IPS-18c (cell line): ENCODE measurements at regions not wholly inside any gene's neighbourhood (a gene's known extent, or its start where the extent isn't known, plus 50 kb on each side); places are given as distances from the start of the nearest gene placed in this dataset.
"Not testable (repeated sequence)": the region's sequence is repeated elsewhere in the genome, so short reads cannot be mapped to it uniquely, and the experiment has no call there.

Experiments
- H3K4me3 ChIP-seq: 2 replicates; pipeline ENCODE4 v1.7.0; 2013; ENCODE audit warnings: low read depth, mild to moderate bottlenecking, low read length, moderate library complexity; ENCODE audit not compliant: insufficient read depth
- H3K9me3 ChIP-seq: one replicate; pipeline ENCODE4 v1.6.1; 2013; ENCODE audit warnings: mild to moderate bottlenecking, low read length, moderate library complexity; ENCODE audit not compliant: control insufficient read depth, insufficient read depth

DNA sequence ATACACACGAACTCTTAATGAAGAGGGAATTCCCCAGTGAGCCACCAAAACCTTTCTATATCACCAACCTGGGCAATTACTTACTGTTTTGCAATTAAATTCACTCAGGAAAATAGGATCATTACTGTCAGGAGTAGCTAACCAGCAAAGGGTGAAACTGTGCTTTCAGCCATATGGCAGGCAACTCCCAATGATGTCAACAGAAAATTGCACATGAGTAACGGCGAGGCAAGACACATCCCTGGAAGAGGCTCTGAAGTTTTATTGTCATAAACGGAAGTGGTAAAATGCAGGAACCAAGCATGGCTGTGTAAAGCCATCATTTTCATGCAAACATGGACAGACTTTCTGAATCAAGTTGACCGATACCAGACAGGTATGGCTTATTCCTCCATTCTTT, 548.9 kb upstream of the AUTS2 start:
- peaks cover 28% of the 10 kb centered on the region for H3K9me3 ChIP-seq
- no peak overlapping the region for H3K4me3 ChIP-seq

- no peak overlapping the region; the same call in 1 of the 2 replicates for H3K4me3 ChIP-seq
- peaks cover 26% of the 10 kb centered on the region for H3K9me3 ChIP-seq
Observed at GRCh38 chr7:69052447-69052846, 545.8 kb upstream of the AUTS2 start.

DNA sequence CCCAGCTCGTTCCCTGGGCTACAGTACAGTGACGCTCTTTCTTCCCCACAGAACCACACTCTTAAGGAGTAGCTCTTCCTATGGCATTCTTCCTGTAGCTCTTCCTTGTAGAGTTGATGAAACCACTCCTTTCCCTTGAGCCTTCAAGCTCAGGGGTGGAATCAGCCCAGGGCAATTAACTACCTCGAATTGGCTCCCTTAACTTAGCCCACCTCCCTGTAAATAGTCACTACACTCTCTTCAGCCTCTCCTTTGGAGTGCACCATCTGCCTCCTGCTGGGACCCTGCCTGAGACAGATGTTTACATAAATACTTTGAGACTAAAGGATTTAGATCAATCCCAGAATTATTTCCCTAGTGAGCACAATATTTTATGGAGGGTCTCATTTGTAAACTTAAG, 537.8 kb upstream of the AUTS2 start:
- peaks cover 15% of the 10 kb centered on the region for H3K9me3 ChIP-seq

DNA sequence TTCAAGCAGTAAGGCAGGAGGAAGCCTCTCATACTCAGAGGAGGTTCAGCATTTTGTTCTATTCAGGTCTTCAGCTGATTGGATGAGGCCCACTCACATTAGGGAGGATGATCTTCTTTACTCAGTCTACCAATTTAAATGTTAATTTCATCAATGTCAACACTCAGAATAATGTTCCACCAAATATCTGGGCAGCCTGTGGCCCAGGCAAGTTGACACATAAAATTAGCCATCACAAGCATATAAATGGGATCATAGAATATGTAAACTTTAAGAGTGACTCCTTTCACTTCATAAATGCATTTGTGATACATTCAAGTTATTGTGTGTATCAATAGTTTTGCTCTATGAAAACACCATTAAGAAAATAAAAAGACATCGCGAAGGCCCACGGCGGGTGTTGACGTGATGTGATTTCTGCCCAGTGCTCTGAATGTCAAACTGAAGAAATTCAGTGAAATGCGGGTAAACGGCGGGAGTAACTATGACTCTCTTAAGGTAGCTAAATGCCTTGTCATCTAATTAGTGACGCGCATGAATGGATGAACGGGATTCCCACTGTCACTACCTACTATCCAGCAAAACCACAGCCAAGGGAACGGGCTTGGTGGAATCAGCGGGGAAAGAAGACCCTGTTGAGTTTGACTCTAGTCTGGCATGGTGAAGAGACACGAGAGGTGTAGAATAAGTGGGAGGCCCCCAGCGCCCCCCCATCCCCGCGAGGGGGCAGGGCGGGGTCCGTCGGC, 536.1 kb upstream of the AUTS2 start:
- peaks cover 12% of the 10 kb centered on the region for H3K9me3 ChIP-seq
- no peak overlapping the region for H3K4me3 ChIP-seq

More for the DNA sequence above, 537.8 kb upstream of the AUTS2 start:
- no peak overlapping the region; the same call in 1 of the 2 replicates for H3K4me3 ChIP-seq

DNA sequence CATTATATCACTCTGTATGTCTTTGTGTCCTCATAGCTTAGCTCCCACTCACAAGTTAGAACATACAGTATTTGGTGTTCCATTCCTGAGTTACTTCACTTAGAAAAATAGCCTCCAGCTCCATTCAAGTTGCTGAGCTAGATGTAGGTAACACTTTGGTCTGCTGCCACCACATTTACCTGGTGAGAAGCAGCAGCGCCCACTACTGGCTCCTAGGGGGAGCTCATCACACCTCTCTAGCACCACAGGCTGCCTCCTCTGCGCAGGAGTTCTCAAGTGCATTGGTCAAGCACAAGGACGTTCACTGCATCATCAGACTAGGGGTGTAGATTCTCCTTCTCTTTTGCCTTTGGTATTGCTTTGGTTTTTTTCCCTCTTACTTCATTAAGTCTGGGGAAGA, 530.9 kb upstream of the AUTS2 start:
- H3K9me3 ChIP-seq, result peaks cover 12% of the 10 kb centered on the region
- no peak overlapping the region for H3K4me3 ChIP-seq

DNA sequence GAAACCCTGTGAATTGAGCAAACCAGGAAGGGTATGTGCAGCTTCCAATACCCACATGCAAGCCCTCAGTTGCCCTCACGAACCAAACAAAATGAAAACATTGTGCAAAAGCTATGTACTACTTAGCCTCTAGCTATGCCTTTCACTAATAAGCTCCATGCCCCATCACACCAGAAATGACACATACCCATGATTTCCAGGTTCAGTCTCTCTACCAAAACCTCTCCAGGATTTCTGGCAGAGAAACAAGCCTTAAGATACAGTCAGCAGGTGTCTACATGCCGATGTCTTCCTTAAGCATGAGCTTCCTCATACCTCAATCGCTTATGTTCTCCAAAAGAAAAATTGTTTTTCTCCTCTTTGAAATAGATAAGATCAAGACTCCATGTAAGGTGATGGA, 527.8 kb upstream of the AUTS2 start:
- H3K9me3 ChIP-seq, result peaks cover 13% of the 10 kb centered on the region
- H3K4me3 ChIP-seq, result no peak overlapping the region

- Histone ChIP-seq H3K9me3 (peaks cover 12% of the 10 kb centered on the region), H3K4me3 (no peak overlapping the region)
Observed at GRCh38 chr7:69076566-69076965, 521.7 kb upstream of the AUTS2 start.

GRCh38 chr7:69078997-69079769, 519.1 kb upstream of the AUTS2 start:
- H3K4me3 ChIP-seq, result no peak overlapping the region
- peaks cover 15% of the 10 kb centered on the region for H3K9me3 ChIP-seq

GRCh38 chr7:69087281-69087680, 511.0 kb upstream of the AUTS2 start:
- H3K4me3 ChIP-seq, result not testable (repeated sequence)
- peaks cover 15% of the 10 kb centered on the region for H3K9me3 ChIP-seq

DNA sequence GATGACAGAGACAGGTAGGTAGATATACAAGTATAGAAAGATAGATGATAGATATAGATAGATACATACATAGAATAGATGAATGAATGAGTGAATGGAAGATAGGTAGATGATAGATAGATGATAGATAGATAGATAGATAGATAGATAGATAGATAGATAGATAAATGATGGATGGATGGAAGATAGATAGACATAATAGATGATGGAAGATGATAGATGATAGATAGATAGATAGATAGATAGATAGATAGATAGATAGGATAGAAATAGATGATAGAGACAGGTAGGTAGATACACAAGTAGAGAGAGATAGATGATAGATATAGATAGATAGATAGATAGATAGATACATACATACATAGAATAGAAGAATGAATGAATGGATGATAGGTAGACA, 510.1 kb upstream of the AUTS2 start:
- peaks cover 15% of the 10 kb centered on the region for H3K9me3 ChIP-seq
- no peak overlapping the region for H3K4me3 ChIP-seq

DNA sequence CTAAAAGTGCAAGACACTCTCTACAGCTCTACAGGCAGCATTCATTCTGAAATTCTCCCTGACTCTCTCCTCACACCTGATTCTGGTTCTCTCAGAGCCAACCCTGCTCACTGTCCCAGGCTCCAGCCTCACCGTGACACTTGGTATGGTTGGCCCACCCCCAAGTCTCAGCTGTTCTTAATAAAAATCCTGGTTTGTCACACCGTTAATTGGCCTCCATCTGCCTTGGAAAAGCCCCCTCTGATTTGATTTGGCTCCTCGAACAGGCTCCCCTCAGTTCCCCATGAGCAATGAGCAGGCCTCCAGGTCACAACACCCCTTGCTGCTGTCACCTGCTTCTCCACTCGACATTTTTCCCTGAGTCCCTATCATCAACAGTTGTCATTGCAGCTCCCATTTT, 507.3 kb upstream of the AUTS2 start:
- Histone ChIP-seq H3K9me3 (peaks cover 17% of the 10 kb centered on the region), H3K4me3 (no peak overlapping the region)

DNA sequence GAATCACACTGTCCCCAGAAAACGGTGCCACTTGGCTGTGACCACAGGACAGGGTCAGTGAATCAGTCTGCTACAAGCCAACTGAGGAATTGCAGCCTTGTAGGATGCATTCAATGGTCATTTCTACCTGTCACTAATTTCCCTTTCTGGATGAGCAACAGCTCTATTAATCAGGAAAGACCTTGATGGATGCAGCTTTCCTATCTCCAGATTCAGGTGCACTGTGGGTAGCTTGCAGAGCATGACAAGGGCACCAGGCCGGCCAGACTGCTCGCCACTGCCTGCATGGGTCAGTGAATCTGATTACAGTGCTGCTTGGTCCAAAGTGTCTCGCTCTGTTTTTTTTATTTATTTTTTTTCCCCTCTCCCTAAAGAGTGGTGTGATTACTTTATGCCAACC, 506.8 kb upstream of the AUTS2 start:
- Histone ChIP-seq H3K9me3 (peaks cover 19% of the 10 kb centered on the region), H3K4me3 (no peak overlapping the region)

- Histone ChIP-seq H3K9me3 (peaks cover 24% of the 10 kb centered on the region), H3K4me3 (no peak overlapping the region)
Observed at GRCh38 chr7:69095127-69095526, 503.1 kb upstream of the AUTS2 start.

GRCh38 chr7:69095649-69096048, 502.6 kb upstream of the AUTS2 start:
- peaks cover 27% of the 10 kb centered on the region for H3K9me3 ChIP-seq
- no peak overlapping the region for H3K4me3 ChIP-seq

GRCh38 chr7:69104023-69104422, 494.3 kb upstream of the AUTS2 start:
- no peak overlapping the region for H3K4me3 ChIP-seq

GRCh38 chr7:69105092-69105491, 493.2 kb upstream of the AUTS2 start:
- no peak overlapping the region for H3K4me3 ChIP-seq
- peaks cover 27% of the 10 kb centered on the region for H3K9me3 ChIP-seq

More at GRCh38 chr7:69104023-69104422, 494.3 kb upstream of the AUTS2 start:
- peaks cover 32% of the 10 kb centered on the region for H3K9me3 ChIP-seq

DNA sequence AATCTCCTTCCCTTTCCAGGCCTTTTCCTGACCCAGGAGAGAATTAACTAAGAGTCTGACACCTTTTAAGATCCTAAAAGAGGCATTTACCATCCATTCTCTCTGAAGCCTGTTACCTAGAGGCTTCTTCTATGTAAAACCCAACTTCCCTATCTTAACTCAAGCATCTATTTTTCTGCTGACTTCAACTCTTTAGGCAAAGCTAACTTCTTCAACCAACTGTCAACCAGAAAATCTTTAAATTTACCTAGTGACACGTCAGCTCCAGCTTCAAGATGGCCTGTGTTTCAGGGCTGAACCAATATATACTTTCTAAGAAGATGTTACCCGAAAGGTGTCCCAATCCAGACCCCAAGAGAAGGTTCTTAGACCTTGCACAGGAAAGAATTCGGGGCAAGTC, 492.3 kb upstream of the AUTS2 start:
- Histone ChIP-seq H3K4me3 (no peak overlapping the region), H3K9me3 (peaks cover 23% of the 10 kb centered on the region)

DNA sequence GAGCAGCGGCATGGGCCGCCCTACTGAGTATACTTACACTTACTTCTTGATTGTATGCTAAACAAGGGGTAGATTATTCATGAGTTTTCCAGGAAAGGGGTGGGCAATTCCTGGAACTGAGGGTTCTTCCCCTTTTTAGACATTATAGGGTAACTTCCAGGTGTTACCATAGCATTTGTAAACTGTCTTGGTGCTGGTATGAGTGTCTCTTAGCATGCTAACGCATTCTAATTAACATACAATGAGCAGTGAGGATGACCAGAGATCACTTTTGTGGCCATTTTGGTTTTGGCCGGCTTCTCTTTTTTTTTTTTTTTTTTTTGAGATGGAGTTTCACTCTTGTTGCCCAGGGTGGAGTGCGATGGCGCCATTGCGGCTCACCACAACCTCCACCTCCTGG, 491.8 kb upstream of the AUTS2 start:
- not testable (repeated sequence) for H3K4me3 ChIP-seq
- peaks cover 23% of the 10 kb centered on the region for H3K9me3 ChIP-seq
